Neuronal stem cell (in vitro differentiated cells): ENCODE measurements at regions not wholly inside any gene's neighbourhood (a gene's known extent, or its start where the extent isn't known, plus 50 kb on each side); places are given as distances from the start of the nearest gene placed in this dataset.

Source experiments
- DNase-seq: peaks from one replicate; pipeline ENCODE4 v3.0.0-alpha.2; 2013; ENCODE audit warnings: low spot score
- H2AFZ ChIP-seq: one replicate; pipeline ENCODE4 v1.6.1; 2013; ENCODE audit warnings: mild to moderate bottlenecking, low read length, inconsistent platforms
- H2AK5ac ChIP-seq: 2 replicates; pipeline ENCODE4 v1.6.1; 2013; ENCODE audit warnings: low read depth, mild to moderate bottlenecking, inconsistent platforms, low read length, moderate library complexity, mixed read lengths
- H2BK120ac ChIP-seq: 2 replicates; pipeline ENCODE4 v1.6.1; 2013; ENCODE audit warnings: low read depth, mild to moderate bottlenecking, inconsistent platforms, low read length, moderate library complexity, mixed read lengths
- H2BK12ac ChIP-seq: one replicate; pipeline ENCODE4 v1.6.1; 2013; ENCODE audit warnings: low read length, inconsistent platforms
- H2BK15ac ChIP-seq: 2 replicates; pipeline ENCODE4 v1.6.1; 2013; ENCODE audit warnings: mild to moderate bottlenecking, low read length, inconsistent platforms, mixed read lengths
- H2BK5ac ChIP-seq: one replicate; pipeline ENCODE4 v1.6.1; 2013; ENCODE audit warnings: inconsistent platforms, mild to moderate bottlenecking, low read length, moderate library complexity
- H3K14ac ChIP-seq: one replicate; pipeline ENCODE4 v1.6.1; 2013; ENCODE audit warnings: low read length, inconsistent platforms
- H3K18ac ChIP-seq: 2 replicates; pipeline ENCODE4 v1.6.1; 2013; ENCODE audit warnings: low read length, inconsistent platforms
- H3K23ac ChIP-seq: 2 replicates; pipeline ENCODE4 v1.6.1; 2013; ENCODE audit warnings: low read depth, mild to moderate bottlenecking, mixed read lengths, low read length, inconsistent platforms; ENCODE audit not compliant: poor library complexity
- H3K27ac ChIP-seq: replicated peaks from 3 replicates; pipeline ENCODE4 v1.5.1; 2013; ENCODE audit warnings: low read length, inconsistent platforms
- H3K27me3 ChIP-seq, 3 experiments: 2 replicates each; pipeline ENCODE4 v1.6.1; 2013; ENCODE audit warnings: low read length in 3 of 3, mild to moderate bottlenecking in 2 of 3, inconsistent platforms in 1 of 3, low read depth in 1 of 3, mixed read lengths in 1 of 3, moderate library complexity in 1 of 3; ENCODE audit not compliant: control insufficient read depth in 3 of 3, insufficient read depth in 3 of 3
- H3K36me3 ChIP-seq, 2 donors: replicated peaks in 1 of 2; 2 replicates each; pipeline ENCODE4 v1.6.1; 2013; ENCODE audit warnings: low read length in 2 of 2; ENCODE audit not compliant: control insufficient read depth in 2 of 2, insufficient read depth in 2 of 2
- H3K4ac ChIP-seq: 2 replicates; pipeline ENCODE4 v1.6.1; 2013; ENCODE audit warnings: inconsistent platforms, mild to moderate bottlenecking, low read length, moderate library complexity
- H3K4me1 ChIP-seq, 2 donors: 1 replicate in 1 of 2; 2 replicates in 1 of 2; pipeline ENCODE4 v1.6.1; 2013; ENCODE audit warnings: low read length in 2 of 2, low read depth in 1 of 2; ENCODE audit not compliant: control insufficient read depth in 2 of 2, insufficient read depth in 1 of 2
- H3K4me2 ChIP-seq: one replicate; pipeline ENCODE4 v1.6.1; 2013; ENCODE audit warnings: mild to moderate bottlenecking, low read length, inconsistent platforms; ENCODE audit not compliant: insufficient read depth, poor library complexity, severe bottlenecking
- H3K4me3 ChIP-seq, 2 donors: 2 replicates each; pipeline ENCODE4 v1.5.1; 2013; ENCODE audit warnings: low read length in 2 of 2, mild to moderate bottlenecking in 2 of 2, inconsistent platforms in 1 of 2, moderate library complexity in 1 of 2
- H3K79me1 ChIP-seq: one replicate; pipeline ENCODE4 v1.6.1; 2013; ENCODE audit warnings: low read depth, mild to moderate bottlenecking, inconsistent platforms, low read length, moderate library complexity
- H3K9ac ChIP-seq: one replicate; pipeline ENCODE4 v1.6.1; 2013; ENCODE audit warnings: mild to moderate bottlenecking, low read depth, low read length, inconsistent platforms; ENCODE audit not compliant: poor library complexity
- H3K9me3 ChIP-seq, 2 donors: replicated peaks in 1 of 2; 2 replicates each; pipeline versions ENCODE3 to v1.6.1; 2013; ENCODE audit warnings: low read length in 2 of 2, mild to moderate bottlenecking in 2 of 2, inconsistent platforms in 1 of 2, low read depth in 1 of 2, mixed read lengths in 1 of 2, moderate library complexity in 1 of 2; ENCODE audit not compliant: control insufficient read depth in 2 of 2, insufficient read depth in 1 of 2
- H4K8ac ChIP-seq: one replicate; pipeline ENCODE4 v1.6.1; 2013; ENCODE audit warnings: low read depth, mild to moderate bottlenecking, inconsistent platforms, low read length, moderate library complexity
- H4K91ac ChIP-seq: one replicate; pipeline ENCODE4 v1.6.1; 2013; ENCODE audit warnings: low read length, low read depth, mild to moderate bottlenecking, inconsistent platforms; ENCODE audit not compliant: poor library complexity
- WGBS, 2 donors: extraction: QIAGEN DNeasy Blood & Tissue Kit; methylation state at CpG; one replicate each; pipeline ENCODE4 v1.1.7; 2013; ENCODE audit warnings: missing lambda C conversion rate in 2 of 2, mixed read lengths in 1 of 2; ENCODE audit not compliant: insufficient read length in 2 of 2, insufficient replicate concordance in 1 of 2; ENCODE audit errors: extremely low coverage in 2 of 2; 5-methylcytosine and 5-hydroxymethylcytosine counted together

DNA sequence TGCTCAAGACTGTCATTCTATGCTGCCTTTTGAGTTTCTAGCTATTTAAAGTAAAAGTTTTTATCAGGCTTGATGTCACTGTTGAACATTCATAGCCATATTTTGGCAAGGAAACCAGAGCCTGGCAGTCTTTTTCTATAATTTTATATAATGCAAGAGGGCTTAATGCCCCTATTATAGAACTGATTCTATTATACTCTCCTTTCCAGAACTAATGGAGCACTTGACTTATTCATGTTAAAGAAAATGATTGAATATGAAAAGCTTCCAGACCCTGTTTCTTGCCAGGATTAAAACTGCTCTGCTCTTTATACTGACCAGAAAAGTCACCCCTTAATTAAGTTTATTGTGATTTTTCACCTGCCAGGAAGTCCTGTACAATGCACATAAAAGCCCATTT is 337.6 kb upstream of the CHRM2 start:
- Histone ChIP-seq H2BK12ac (no peak overlapping the region), H2AK5ac (no peak overlapping the region), H3K9ac (no peak overlapping the region), H3K18ac (no peak overlapping the region), H3K4me1 (peaks cover 0 to 7% of the 10 kb centered on the region in 2 donors), H2BK15ac (no peak overlapping the region), H3K4me2 (no peak overlapping the region), H2AFZ (no peak overlapping the region), H3K79me1 (peaks cover 2% of the 10 kb centered on the region), H2BK120ac (no peak overlapping the region), H3K27ac (no peak overlapping the region), H3K36me3 (no peaks in the 10 kb centered on the region), H2BK5ac (no peak overlapping the region), H3K14ac (no peak overlapping the region), H3K4ac (no peak overlapping the region), H4K8ac (no peak overlapping the region), H3K23ac (no peak overlapping the region), H3K27me3 (no peaks in the 10 kb centered on the region), H3K9me3 (no peaks in the 10 kb centered on the region), H3K4me3 (no peak overlapping the region), H4K91ac (no peak overlapping the region)
- no peak for DNase-seq

- Histone ChIP-seq H4K8ac (no peak overlapping the region), H3K4me3 (no peak overlapping the region), H3K4me1 (peaks cover 0 to 7% of the 10 kb centered on the region in 2 donors), H3K9me3 (no peaks in the 10 kb centered on the region), H3K27ac (no peak overlapping the region), H3K9ac (no peak overlapping the region), H4K91ac (no peak overlapping the region), H3K4ac (no peak overlapping the region), H2BK12ac (no peak overlapping the region), H3K79me1 (peaks cover 2% of the 10 kb centered on the region), H3K27me3 (no peaks in the 10 kb centered on the region), H2BK5ac (no peak overlapping the region), H2AFZ (peak overlapping the region; percentile 10), H2BK120ac (no peak overlapping the region), H3K36me3 (no peaks in the 10 kb centered on the region), H3K23ac (no peak overlapping the region), H3K4me2 (no peak overlapping the region), H3K14ac (no peak overlapping the region), H2AK5ac (no peak overlapping the region), H3K18ac (no peak overlapping the region), H2BK15ac (no peak overlapping the region)
- WGBS, 2 donors, result no CpG with 5 or more reads among the region's 2 CpGs
- no peak for DNase-seq
These were observed 340.1 kb upstream of the CHRM2 start for GRCh38 chr7:136528329-136528728.

DNA sequence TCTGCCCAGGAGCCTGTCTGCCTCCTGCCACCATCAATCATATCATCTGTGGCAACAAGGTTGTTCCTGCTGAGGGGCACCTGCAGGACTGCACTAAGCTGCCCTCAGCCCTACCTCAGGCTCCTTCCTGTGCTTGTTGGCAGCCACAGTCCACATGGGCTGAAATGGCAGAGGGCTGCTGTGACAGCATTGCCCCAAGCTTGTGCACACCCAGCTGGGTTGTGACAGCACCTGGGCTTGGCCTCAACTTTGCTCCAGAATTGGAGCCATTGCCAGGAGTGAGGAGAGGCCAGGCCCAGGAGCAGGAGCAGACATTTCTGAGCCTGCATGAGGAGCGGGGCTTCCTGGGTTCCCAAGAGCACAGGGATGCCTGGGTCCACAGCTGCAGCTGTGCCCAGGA is 340.9 kb upstream of the CHRM2 start:
- no peak overlapping the region for H2BK5ac ChIP-seq

GRCh38 chr7:136526408-136527105 is 341.9 kb upstream of the CHRM2 start:
- H3K18ac ChIP-seq, result peak overlapping the region; percentile 2
- H3K23ac ChIP-seq, result no peak overlapping the region

More for the DNA sequence above, 340.9 kb upstream of the CHRM2 start:
- Histone ChIP-seq H3K4ac (no peak overlapping the region), H3K14ac (no peak overlapping the region), H3K4me3 (no peak overlapping the region), H2BK120ac (no peak overlapping the region), H3K9ac (no peak overlapping the region), H2BK15ac (peak overlapping the region; percentile 10), H4K8ac (no peak overlapping the region), H3K27ac (no peak overlapping the region), H3K4me1 (peaks cover 0 to 7% of the 10 kb centered on the region in 2 donors), H2BK12ac (no peak overlapping the region), H3K9me3 (no peaks in the 10 kb centered on the region), H3K36me3 (no peaks in the 10 kb centered on the region), H3K18ac (no peak overlapping the region), H3K79me1 (peaks cover 2% of the 10 kb centered on the region), H3K27me3 (no peaks in the 10 kb centered on the region), H2AFZ (peak overlapping the region; percentile 8), H2AK5ac (no peak overlapping the region), H4K91ac (no peak overlapping the region), H3K23ac (peak overlapping the region; percentile 3), H3K4me2 (no peak overlapping the region)
- DNase-seq, result no peak
- WGBS, 2 donors, result no CpG with 5 or more reads among the region's 1 CpG

More at GRCh38 chr7:136526408-136527105, 341.9 kb upstream of the CHRM2 start:
- Histone ChIP-seq H2BK120ac (no peak overlapping the region), H3K79me1 (peaks cover 2% of the 10 kb centered on the region), H2AFZ (no peak overlapping the region), H2AK5ac (no peak overlapping the region), H3K36me3 (no peaks in the 10 kb centered on the region), H2BK5ac (no peak overlapping the region), H3K4me3 (peak overlapping the region in 1 of 2 donors; percentile 24), H3K9me3 (no peaks in the 10 kb centered on the region), H4K91ac (peak overlapping the region; percentile 20), H3K27ac (no peak overlapping the region), H4K8ac (no peak overlapping the region), H2BK15ac (peak overlapping the region; percentile 38), H3K27me3 (no peaks in the 10 kb centered on the region), H3K14ac (no peak overlapping the region), H3K4ac (no peak overlapping the region), H3K4me2 (no peak overlapping the region), H2BK12ac (no peak overlapping the region), H3K9ac (peak overlapping the region; percentile 45), H3K4me1 (peaks cover 0 to 7% of the 10 kb centered on the region in 2 donors)
- whole genome bisulfite sequencing, 2 donors, result no CpG with 5 or more reads among the region's 7 CpGs
- no peak for DNase-seq
